ENCODE measurements at regions not wholly inside any gene's neighbourhood (a gene's known extent, or its start where the extent isn't known, plus 50 kb on each side); places are given as distances from the start of the nearest gene placed in this dataset.

DNA sequence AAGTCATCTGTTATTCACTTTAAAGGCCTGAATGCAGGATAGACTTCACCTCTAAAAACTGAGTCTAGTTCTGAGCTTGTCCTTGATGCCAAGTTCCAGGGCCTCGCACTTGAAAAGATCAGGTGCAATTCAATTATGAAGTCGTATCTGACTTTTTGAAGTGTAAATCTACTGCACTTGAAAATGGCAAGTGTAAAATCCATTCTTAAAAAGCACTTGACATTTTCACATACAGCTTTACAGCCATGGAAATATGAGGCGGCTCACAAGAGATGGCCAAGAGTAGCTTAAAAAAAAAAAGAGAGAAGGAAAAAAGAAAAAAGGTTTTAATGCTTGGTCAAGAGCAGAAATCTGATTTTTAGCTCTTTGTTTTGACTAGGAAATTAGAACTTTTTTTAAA, 172.5 kb downstream of the GXYLT1 start:
- DNase-seq (ENCODE audit: low read depth in 6 of 9, low spot score in 9 of 9) = no peak
- no peaks in the 10 kb centered on the region for H3K9me3 ChIP-seq (ENCODE audit: control insufficient read depth in 2 of 2, insufficient read depth in 1 of 2, low read length in 1 of 2)
- WGBS = 95% methylated on average over 3 of the region's 3 CpGs
- H3K27ac ChIP-seq (ENCODE audit: low read depth in 1 of 2, low read length in 1 of 2) = no peak overlapping the region
- H3K4me3 ChIP-seq (ENCODE audit: low read length in 2 of 2) = no peak overlapping the region
- no peaks in the 10 kb centered on the region for H3K27me3 ChIP-seq (ENCODE audit: control insufficient read depth in 2 of 2, insufficient read depth in 1 of 2, low read length in 1 of 2)
- no peaks in the 10 kb centered on the region for H3K4me1 ChIP-seq (ENCODE audit: control insufficient read depth in 2 of 2, insufficient read depth in 2 of 2, low read length in 2 of 2)
- H3K36me3 ChIP-seq (ENCODE audit: control insufficient read depth in 2 of 2, insufficient read depth in 2 of 2, low read length in 1 of 2) = no peaks in the 10 kb centered on the region

DNA sequence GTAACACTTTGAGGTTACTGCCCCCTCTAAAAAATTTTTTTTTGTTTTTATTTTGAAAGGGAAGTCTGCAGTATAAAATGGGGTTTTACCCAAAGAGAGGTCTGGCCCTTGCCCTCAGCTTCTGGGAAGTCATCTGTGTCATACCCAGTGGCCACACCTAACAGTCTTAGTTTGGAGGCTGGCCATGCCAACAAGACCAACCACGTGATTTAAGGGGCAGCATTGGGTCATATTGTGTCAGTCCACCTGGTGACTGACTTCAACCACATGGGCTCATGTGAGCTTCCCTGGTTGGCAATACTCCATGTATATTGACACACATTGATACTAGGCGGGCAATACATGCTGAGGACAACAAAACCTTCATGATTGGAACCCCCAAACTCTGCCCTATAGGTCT, 173.9 kb downstream of the GXYLT1 start:
- H3K27ac ChIP-seq (ENCODE audit: low read depth in 1 of 2, low read length in 1 of 2) = no peak overlapping the region
- H3K36me3 ChIP-seq (ENCODE audit: control insufficient read depth in 2 of 2, insufficient read depth in 2 of 2, low read length in 1 of 2) = no peaks in the 10 kb centered on the region
- H3K27me3 ChIP-seq (ENCODE audit: control insufficient read depth in 2 of 2, insufficient read depth in 1 of 2, low read length in 1 of 2) = no peaks in the 10 kb centered on the region
- H3K4me3 ChIP-seq (ENCODE audit: low read length in 2 of 2) = no peak overlapping the region
- no peaks in the 10 kb centered on the region for H3K4me1 ChIP-seq (ENCODE audit: control insufficient read depth in 2 of 2, insufficient read depth in 2 of 2, low read length in 2 of 2)
- WGBS = 94% methylated on average over 2 of the region's 2 CpGs
- H3K9me3 ChIP-seq (ENCODE audit: control insufficient read depth in 2 of 2, insufficient read depth in 1 of 2, low read length in 1 of 2) = no peaks in the 10 kb centered on the region
- DNase-seq (ENCODE audit: low read depth in 6 of 9, low spot score in 9 of 9) = no peak

DNA sequence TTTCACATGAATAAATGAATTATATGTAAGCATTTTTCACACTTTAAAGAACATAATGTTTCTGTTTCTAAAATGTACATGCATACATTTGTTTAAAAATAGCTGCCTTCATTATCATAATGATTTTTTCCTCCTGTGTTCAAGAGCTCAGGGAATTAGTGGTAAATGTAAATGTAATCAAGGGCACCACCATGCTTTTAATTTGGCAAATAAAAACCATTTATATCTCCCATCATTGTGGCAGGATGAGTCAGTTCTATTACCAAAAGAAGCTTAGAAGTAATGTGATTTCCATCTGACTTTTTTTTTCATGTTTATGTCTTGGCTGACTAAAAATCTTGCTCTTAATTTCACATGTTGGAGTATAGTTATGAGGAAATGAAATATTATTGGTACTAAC, 176.1 kb downstream of the GXYLT1 start:
- no peak for DNase-seq (ENCODE audit: low read depth in 6 of 9, low spot score in 9 of 9)
- no peaks in the 10 kb centered on the region for H3K9me3 ChIP-seq (ENCODE audit: control insufficient read depth in 2 of 2, insufficient read depth in 1 of 2, low read length in 1 of 2)
- no peaks in the 10 kb centered on the region for H3K27me3 ChIP-seq (ENCODE audit: control insufficient read depth in 2 of 2, insufficient read depth in 1 of 2, low read length in 1 of 2)
- no peaks in the 10 kb centered on the region for H3K36me3 ChIP-seq (ENCODE audit: control insufficient read depth in 2 of 2, insufficient read depth in 2 of 2, low read length in 1 of 2)
- no peak overlapping the region for H3K4me3 ChIP-seq (ENCODE audit: low read length in 2 of 2)
- H3K27ac ChIP-seq (ENCODE audit: low read depth in 1 of 2, low read length in 1 of 2) = no peak overlapping the region
- H3K4me1 ChIP-seq (ENCODE audit: control insufficient read depth in 2 of 2, insufficient read depth in 2 of 2, low read length in 2 of 2) = no peaks in the 10 kb centered on the region

DNA sequence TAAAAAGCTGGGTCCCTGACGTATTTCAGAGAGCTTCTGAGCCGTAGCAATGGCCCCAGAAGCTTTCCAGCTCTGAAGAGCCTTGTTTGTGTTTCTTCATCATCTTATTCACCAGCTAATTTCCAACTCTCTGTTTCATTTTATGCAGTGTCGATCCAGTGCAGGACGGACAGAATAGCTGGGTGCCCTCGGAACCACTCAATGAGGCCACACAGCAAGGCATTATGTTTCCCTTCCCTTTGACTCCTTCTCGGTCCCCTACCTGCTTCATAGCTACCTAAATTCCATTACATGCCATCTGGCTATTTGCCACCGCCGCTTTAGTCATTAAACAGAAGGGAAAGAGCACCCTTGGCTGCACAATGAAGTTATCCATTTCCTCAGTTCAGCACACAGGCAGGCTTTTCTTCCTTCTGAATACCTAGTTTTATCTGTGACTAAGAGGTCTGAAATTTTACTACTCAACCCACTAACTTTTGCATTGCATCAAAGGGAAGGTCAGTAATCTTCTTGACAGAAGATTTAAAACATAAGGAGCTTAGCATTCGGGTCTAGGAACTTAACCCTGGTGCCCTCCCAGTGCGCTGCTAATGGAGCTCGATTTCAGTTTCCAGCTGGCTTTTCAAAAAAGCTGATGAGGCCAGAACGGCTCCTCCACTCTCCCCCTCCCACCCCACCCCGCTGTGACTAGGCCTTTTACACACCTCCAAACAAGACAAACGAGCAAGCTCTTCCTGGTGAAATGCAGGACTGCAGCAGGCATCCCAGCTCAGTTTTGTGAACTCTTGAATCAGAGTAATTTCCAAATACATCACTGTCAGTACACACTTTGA, 176.8 kb downstream of the GXYLT1 start:
- no peak for DNase-seq (ENCODE audit: low read depth in 6 of 9, low spot score in 9 of 9)
- H3K4me3 ChIP-seq (ENCODE audit: low read length in 2 of 2) = no peak overlapping the region
- H3K36me3 ChIP-seq (ENCODE audit: control insufficient read depth in 2 of 2, insufficient read depth in 2 of 2, low read length in 1 of 2) = no peaks in the 10 kb centered on the region
- H3K27ac ChIP-seq (ENCODE audit: low read depth in 1 of 2, low read length in 1 of 2) = no peak overlapping the region
- no peaks in the 10 kb centered on the region for H3K9me3 ChIP-seq (ENCODE audit: control insufficient read depth in 2 of 2, insufficient read depth in 1 of 2, low read length in 1 of 2)
- WGBS = 91% methylated on average over 14 of the region's 14 CpGs
- H3K27me3 ChIP-seq (ENCODE audit: control insufficient read depth in 2 of 2, insufficient read depth in 1 of 2, low read length in 1 of 2) = no peaks in the 10 kb centered on the region
- H3K4me1 ChIP-seq (ENCODE audit: control insufficient read depth in 2 of 2, insufficient read depth in 2 of 2, low read length in 2 of 2) = no peaks in the 10 kb centered on the region

DNA sequence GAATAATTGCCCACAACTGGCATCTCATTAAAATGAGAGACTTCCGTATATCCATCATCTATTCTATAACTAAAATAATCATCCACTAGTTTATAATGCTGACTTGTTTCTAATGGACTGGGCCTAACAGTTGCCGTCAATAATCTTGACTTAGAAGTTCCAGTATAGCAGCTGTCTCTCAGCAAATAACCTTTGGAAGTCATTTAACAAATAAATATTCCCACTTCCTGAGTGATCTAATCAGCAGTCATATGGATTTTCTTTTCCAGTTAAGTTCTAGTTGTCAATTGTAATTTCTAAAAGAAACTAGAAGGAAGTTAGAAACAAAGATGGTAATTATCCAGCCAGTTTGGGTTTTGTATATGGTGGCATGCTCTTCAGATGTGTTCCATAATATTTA, 177.8 kb downstream of the GXYLT1 start:
- Histone ChIP-seq H3K9me3 (ENCODE audit: control insufficient read depth in 2 of 2, insufficient read depth in 1 of 2, low read length in 1 of 2) (no peaks in the 10 kb centered on the region), H3K27ac (ENCODE audit: low read depth in 1 of 2, low read length in 1 of 2) (no peak overlapping the region), H3K4me3 (ENCODE audit: low read length in 2 of 2) (no peak overlapping the region), H3K27me3 (ENCODE audit: control insufficient read depth in 2 of 2, insufficient read depth in 1 of 2, low read length in 1 of 2) (no peaks in the 10 kb centered on the region), H3K36me3 (ENCODE audit: control insufficient read depth in 2 of 2, insufficient read depth in 2 of 2, low read length in 1 of 2) (no peaks in the 10 kb centered on the region), H3K4me1 (ENCODE audit: control insufficient read depth in 2 of 2, insufficient read depth in 2 of 2, low read length in 2 of 2) (no peaks in the 10 kb centered on the region)
- no peak for DNase-seq (ENCODE audit: low read depth in 6 of 9, low spot score in 9 of 9)
- WGBS = 98% methylated on average over 2 of the region's 2 CpGs

DNA sequence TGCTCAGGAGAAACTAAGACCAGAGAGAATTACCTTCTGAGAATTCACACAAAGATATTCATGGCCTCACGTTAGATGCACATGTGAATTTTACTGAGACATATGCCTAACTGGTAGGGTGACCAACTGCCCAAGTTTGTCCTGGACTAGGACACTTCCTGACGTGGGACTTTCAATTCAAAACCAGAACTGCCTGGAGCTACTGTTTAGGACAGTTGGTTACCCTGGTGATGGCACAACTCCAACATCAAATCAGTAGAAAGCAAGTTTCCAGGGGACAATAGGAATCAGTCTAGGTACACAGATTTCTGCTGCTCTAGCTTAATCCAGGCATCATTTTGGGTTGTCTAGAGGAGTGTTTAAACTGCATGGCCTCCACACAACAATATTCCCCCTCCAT, 178.7 kb downstream of the GXYLT1 start:
- Histone ChIP-seq H3K27me3 (ENCODE audit: control insufficient read depth in 2 of 2, insufficient read depth in 1 of 2, low read length in 1 of 2) (no peaks in the 10 kb centered on the region), H3K9me3 (ENCODE audit: control insufficient read depth in 2 of 2, insufficient read depth in 1 of 2, low read length in 1 of 2) (no peaks in the 10 kb centered on the region), H3K27ac (ENCODE audit: low read depth in 1 of 2, low read length in 1 of 2) (no peak overlapping the region), H3K4me3 (ENCODE audit: low read length in 2 of 2) (no peak overlapping the region), H3K36me3 (ENCODE audit: control insufficient read depth in 2 of 2, insufficient read depth in 2 of 2, low read length in 1 of 2) (no peaks in the 10 kb centered on the region), H3K4me1 (ENCODE audit: control insufficient read depth in 2 of 2, insufficient read depth in 2 of 2, low read length in 2 of 2) (no peaks in the 10 kb centered on the region)
- WGBS = 93% methylated on average over 2 of the region's 2 CpGs
- DNase-seq (ENCODE audit: low read depth in 6 of 9, low spot score in 9 of 9) = no peak

DNA sequence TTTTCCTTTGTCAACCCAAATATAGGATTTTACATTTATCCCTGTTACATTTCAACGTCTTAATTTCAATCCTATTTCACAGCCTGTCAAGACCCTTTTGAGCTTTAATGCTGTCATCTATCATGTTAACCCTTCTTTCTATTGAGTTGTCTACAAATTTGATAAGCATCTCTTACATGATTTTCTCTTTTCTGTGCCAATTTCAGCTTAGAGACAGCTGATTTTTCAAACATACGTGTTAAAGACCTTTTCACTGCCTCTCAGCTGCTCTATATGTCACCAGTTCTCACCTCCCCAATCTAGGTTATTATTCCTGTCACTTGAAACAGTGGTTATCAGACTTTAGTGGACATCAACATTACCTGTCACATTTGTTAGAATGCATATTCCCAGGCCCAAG, 181.3 kb downstream of the GXYLT1 start:
- no peaks in the 10 kb centered on the region for H3K27me3 ChIP-seq (ENCODE audit: control insufficient read depth in 2 of 2, insufficient read depth in 1 of 2, low read length in 1 of 2)

DNA sequence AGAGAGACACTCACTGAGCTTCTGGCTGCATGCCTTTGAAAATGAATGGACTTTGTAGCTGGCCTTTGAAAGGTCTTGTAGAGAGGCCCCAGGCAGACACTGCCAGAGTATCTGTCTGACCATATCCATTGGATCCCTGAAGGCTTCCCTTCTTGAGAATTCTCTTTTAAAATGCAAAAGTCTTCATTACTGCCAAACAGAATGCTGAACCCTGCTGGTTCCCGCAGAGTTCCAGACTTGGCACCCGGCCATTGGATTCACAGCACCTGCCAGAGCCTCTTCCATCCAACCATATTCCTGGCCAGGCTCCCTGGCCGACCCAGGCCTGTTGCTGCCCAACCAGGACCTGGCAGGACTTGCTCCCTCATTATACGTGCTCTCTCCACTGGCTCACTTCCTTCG, 182.5 kb downstream of the GXYLT1 start:
- Histone ChIP-seq H3K4me1 (ENCODE audit: control insufficient read depth in 2 of 2, insufficient read depth in 2 of 2, low read length in 2 of 2) (no peaks in the 10 kb centered on the region), H3K27me3 (ENCODE audit: control insufficient read depth in 2 of 2, insufficient read depth in 1 of 2, low read length in 1 of 2) (no peaks in the 10 kb centered on the region), H3K36me3 (ENCODE audit: control insufficient read depth in 2 of 2, insufficient read depth in 2 of 2, low read length in 1 of 2) (no peaks in the 10 kb centered on the region), H3K4me3 (ENCODE audit: low read length in 2 of 2) (no peak overlapping the region), H3K9me3 (ENCODE audit: control insufficient read depth in 2 of 2, insufficient read depth in 1 of 2, low read length in 1 of 2) (no peaks in the 10 kb centered on the region), H3K27ac (ENCODE audit: low read depth in 1 of 2, low read length in 1 of 2) (no peak overlapping the region)
- WGBS = 94% methylated on average over 5 of the region's 5 CpGs
- no peak for DNase-seq (ENCODE audit: low read depth in 6 of 9, low spot score in 9 of 9)

More for the DNA sequence above, 181.3 kb downstream of the GXYLT1 start:
- H3K36me3 ChIP-seq (ENCODE audit: control insufficient read depth in 2 of 2, insufficient read depth in 2 of 2, low read length in 1 of 2) = no peaks in the 10 kb centered on the region
- DNase-seq (ENCODE audit: low read depth in 6 of 9, low spot score in 9 of 9) = no peak
- no peaks in the 10 kb centered on the region for H3K9me3 ChIP-seq (ENCODE audit: control insufficient read depth in 2 of 2, insufficient read depth in 1 of 2, low read length in 1 of 2)
- no peak overlapping the region for H3K27ac ChIP-seq (ENCODE audit: low read depth in 1 of 2, low read length in 1 of 2)
- WGBS = 94% methylated on average over 2 of the region's 2 CpGs
- no peak overlapping the region for H3K4me3 ChIP-seq (ENCODE audit: low read length in 2 of 2)
- H3K4me1 ChIP-seq (ENCODE audit: control insufficient read depth in 2 of 2, insufficient read depth in 2 of 2, low read length in 2 of 2) = no peaks in the 10 kb centered on the region

DNA sequence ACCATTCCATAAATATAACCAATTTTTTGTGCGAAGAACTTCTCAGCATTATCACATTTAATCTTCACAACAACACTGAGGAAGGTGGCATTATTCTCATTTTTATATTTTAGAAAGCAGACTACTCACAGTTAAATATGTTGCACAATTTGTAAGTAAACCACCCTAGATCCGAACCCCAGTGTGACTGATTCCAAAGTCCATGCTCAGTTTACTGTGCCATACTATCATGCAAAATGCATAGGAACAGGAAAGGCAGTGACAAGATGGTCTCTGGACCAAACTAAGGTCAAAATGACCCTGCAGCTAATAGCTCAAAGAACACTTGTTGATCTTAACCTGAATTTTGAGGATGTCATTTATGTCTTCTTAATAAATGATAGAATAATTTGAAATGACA, 185.4 kb downstream of the GXYLT1 start:
- Histone ChIP-seq H3K4me1 (ENCODE audit: control insufficient read depth in 2 of 2, insufficient read depth in 2 of 2, low read length in 2 of 2) (no peaks in the 10 kb centered on the region), H3K36me3 (ENCODE audit: control insufficient read depth in 2 of 2, insufficient read depth in 2 of 2, low read length in 1 of 2) (no peaks in the 10 kb centered on the region), H3K4me3 (ENCODE audit: low read length in 2 of 2) (no peak overlapping the region), H3K9me3 (ENCODE audit: control insufficient read depth in 2 of 2, insufficient read depth in 1 of 2, low read length in 1 of 2) (no peaks in the 10 kb centered on the region), H3K27me3 (ENCODE audit: control insufficient read depth in 2 of 2, insufficient read depth in 1 of 2, low read length in 1 of 2) (no peaks in the 10 kb centered on the region), H3K27ac (ENCODE audit: low read depth in 1 of 2, low read length in 1 of 2) (no peak overlapping the region)
- 95% methylated on average over 2 of the region's 2 CpGs for WGBS
- DNase-seq (ENCODE audit: low read depth in 6 of 9, low spot score in 9 of 9) = no peak

All from thymus (tissue), 11 donors.